HS-5 (cell line): ENCODE measurements at regions not wholly inside any gene's neighbourhood (a gene's known extent, or its start where the extent isn't known, plus 50 kb on each side); places are given as distances from the start of the nearest gene placed in this dataset.
A peak's percentile ranks its signal among the peaks of the same experiment; 100 is the strongest.
"Not testable (repeated sequence)": the region's sequence is repeated elsewhere in the genome, so short reads cannot be mapped to it uniquely, and the experiment has no call there.

Experiments used
- DNase-seq: peaks from one replicate; pipeline ENCODE4 v3.0.0-alpha.2; 2012; ENCODE audit warnings: low read depth

DNA sequence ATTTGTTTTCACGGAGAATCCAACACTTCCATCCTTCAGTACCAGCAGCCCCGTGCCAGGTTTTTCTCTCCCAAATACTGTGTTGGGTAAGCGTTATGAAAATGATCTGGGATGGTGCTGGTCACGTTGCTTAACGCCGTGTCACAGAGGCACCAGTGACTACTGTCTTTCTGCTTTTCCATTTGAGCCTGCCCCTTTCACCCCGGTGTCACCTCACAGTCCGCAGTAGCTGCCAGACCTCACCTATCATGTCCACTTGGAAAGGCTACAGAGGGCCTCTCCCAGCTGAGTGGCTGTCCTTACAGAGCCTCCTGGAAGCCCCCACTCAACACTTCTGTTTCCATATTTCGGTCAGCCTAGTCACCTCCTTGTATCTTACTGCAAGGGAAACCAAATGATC is 176.5 kb upstream of the ARID1B start:
- no peak for DNase-seq

DNA sequence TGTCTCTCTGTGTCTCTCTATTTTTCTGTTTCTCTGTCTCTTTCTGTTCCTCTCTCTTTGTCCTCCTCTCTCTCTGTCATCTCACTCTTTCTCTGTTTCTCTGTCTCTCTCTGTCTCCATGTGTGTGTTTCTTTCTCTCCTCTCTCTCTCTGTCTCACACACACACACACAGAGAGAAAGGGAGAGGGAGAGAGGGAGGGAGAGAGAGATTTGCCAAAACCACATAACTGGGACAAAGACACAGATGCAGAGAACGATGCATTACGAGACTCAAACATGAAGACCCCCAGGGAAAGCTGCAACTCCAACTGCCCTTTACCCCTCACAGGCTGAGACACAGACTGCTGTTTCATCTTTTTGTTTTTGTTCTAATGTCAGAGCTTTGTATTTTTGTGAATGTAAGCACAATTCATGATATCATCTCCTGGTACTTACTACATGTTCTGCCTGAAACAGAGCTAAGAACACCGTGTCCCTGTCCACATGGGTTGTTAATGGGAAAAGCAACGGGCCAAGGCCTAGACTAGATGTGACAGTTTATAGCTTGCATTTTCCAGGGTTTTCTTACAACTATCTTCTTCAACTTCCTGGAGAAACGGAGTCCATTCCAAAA is 177.1 kb upstream of the ARID1B start:
- DNase-seq, result no peak

DNA sequence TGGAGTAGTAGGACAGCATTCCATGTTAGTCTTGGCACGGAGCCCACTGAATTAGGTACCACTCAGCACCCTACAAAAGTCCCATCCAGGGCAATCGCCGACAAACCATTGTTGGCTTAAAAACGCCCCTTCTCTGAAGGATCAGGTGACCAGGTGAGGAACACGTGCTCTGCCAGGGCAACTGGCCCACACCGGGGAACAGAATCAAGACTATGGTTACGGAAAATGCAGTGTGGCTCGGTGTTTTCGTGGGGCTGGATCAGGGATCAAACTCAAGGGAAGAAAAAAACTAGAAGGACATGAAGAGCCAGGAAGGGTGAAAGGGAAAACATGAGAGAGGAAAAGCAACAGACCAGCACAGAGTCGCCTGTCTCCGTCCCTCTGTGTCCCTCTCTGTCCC is 177.8 kb upstream of the ARID1B start:
- no peak for DNase-seq

DNA sequence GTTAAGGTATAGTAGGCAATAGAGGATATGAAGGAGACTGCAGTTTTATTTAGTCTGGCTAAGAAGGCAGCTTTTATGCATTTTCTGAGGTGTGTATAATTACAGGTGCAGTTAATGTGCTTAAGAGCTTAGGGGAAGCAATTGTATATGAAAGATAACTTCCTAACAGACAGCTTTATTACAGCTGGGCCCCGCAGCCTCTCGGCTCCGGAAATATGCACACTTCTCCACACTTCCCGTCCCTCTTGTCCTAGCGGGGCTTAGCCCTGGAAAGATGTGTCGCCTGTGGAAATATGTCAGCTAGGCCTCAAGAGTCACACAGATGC is 178.4 kb upstream of the ARID1B start:
- DNase-seq, result no peak

DNA sequence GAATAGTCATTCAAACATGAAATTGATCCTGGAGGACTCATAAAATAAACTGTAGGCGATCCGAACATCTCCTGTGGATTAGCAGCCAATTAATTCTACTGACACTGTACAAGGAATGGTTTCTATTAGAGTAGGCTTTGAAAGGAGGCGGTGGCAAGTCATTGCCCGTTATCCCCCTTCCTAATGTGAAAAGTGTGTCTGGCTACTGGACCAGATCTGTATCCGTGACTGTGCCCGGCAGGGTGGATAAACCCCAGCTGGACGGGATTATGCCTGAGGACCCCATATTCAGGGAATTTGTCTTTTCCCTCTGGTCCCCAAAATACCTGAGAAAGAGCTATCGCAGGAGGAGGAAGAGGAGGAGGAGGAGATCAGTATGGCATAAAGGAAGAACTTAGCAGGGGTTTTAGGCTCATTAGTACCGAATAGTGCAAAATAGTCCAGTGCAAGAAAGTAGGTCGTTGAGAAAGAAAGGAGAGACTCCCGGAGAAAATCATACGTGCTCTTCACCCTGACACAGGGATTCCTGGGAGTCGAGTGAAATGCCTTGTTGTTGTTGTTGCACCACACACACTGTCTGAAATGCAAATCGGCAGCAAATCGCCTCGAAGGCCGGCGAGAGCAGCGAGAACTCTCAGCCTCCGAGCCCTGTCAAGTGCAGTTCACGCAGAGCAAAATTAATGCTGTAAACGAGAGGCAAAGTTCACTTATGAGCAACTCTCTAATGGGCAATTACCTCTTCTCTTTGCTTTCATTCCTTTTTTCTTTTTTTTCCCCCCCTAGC is 178.9 kb upstream of the ARID1B start:
- no peak for DNase-seq

DNA sequence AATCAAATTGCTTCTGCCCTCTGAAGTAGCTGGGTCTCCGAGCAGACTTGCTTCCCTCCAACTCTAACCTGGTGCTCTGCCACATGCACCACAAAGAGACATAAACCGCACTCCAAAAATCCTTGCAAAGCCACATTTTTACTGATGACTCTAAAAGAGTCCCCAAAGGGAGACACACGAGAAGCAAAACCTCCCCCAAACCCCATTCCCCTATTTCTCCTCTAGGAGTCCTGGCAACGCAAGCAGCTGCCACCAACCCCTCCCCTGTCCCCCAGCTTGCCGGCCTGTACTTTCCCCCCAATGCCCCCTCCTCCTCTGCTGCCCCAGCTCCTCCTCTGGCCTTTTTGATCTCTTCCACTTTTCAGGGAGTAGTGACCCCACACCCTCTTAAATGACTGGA is 180.1 kb upstream of the ARID1B start:
- DNase-seq, result no peak

DNA sequence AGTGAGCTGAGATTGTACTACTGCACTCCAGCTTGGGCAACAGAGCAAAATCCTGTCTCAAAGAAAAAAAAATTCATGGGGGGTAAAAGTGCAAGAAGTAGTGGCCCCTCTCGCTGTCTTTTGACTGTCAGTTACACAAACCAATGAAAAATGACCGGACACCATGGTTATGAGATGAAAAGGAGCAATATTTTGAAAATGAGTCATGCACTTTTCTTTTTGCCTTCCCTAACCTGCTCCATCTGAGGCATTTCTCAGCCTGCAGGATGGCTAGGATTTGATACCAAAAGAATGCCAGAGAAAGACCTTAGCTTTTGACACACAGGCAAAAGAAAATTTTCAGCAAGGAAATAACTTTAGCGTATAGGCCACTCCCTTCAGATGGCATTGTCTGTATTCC is 181.7 kb upstream of the ARID1B start:
- no peak for DNase-seq

DNA sequence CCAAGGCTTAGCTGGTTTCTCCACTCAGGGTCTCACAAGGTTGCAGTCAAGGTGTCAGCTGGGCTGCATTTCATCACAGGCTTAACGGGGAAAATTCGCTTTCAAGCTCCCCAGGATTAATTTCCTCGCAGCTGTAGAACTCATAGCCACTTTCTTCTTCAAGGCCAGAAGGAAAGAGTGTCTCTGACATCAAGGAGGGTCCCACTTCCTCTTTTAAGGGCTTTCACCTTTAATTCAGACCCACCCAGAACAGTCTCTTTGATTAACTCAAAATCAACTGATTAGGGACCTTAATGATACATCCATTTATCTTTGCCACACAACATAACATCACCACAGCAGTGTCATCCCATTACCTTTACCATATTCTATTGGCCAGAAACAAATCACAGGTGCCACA is 183.3 kb upstream of the ARID1B start:
- no peak for DNase-seq

DNA sequence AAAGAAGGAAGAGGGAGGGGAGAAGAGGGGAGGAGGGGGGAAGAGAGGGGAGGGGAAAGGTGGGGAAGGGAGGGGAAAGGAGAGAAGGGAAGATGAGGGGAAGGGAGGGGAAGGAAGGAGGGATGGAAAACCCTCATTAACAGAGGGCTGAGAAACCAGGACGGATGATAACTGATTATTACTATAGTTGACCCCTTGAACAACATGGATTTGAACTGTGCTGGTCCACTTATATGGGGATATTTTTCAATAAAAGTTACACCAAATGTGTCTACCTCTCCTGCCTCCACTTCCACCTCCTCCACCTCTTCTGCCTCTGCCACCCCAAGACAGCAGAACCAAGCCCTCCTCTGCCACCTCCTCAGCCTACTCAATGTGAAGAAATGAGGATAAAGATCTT is 184.1 kb upstream of the ARID1B start:
- no peak for DNase-seq

DNA sequence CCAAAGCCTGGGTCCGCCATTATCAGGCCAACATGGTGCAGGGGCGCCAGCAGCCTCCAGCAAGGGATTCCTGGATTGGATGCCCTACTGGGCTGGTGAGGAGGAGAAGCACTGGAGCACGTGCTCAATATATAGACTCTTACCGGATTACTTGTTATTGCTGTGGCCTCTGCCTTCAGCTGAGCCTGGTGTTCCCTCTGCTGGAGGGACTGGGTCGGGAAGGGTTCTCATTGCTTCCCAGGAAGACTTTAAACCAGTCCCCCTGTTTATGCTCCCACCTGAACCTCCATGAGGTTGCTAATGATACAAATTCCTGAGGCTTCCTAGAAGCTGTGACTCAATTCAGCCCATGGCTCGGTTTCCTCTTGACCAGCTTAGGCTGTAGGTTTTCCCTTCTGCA is 186.7 kb upstream of the ARID1B start:
- no peak for DNase-seq

DNA sequence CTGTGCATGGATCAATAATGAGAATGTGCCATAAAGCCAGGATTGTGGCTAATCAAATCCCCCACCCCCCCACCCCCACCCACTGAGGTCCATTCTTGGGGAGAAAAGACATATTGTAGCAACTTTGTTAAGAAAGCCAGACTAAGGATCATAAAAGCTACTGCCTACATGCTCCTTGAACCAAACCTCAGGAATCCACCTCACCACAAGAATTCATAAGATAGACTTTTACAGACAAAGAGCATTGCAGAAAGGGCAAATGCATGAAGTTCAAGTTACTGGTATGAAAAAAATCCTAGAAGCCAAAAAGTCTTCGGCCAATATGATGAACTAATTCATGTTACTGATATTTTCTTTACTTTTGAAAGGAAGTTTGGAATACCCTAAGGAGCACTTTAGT is 187.9 kb upstream of the ARID1B start:
- DNase-seq, result no peak

DNA sequence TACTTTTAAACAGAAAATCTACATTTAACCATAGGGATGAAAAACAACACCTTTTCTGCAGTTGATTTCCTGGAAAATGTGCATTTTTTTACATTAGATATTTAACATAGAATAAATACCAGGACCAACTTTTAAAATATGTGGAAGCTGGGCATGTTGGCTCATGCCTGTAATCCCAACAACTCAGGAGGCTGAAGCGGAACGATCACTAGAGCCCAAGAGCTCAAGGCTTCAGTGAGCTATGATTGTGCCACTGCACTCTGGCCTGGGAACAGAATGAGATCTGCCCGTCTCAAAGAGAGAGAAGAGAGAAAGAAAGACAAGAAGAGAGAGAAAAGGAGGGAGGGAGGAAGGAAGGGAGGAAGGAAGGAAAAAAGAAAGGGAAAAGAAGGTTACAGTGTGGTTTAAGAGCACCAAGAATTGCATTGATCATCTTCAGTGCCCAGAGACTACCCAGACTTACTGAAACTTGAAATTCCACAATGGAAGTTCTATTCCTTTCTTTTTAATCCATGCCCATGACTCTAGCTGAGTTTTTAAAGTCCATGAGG is 189.4 kb upstream of the ARID1B start:
- no peak for DNase-seq

DNA sequence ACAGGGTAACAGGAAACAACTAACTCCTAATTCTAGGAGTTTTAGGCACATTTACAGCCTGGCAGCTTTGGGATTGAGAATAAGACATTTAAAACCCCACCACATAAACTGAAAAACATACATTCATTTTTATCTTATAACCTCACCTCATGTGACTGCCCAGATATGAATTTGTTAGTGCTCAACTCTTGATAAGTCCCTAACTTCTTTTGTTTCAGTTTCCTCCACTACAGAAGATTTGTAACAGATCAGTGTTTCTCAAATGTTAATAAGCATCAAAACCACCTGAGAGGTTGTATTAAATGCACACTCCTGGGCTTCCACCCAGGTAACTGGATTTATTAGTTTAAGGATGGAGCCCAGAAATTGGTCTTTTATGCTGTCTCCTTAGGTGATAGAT is 190.1 kb upstream of the ARID1B start:
- no peak for DNase-seq

DNA sequence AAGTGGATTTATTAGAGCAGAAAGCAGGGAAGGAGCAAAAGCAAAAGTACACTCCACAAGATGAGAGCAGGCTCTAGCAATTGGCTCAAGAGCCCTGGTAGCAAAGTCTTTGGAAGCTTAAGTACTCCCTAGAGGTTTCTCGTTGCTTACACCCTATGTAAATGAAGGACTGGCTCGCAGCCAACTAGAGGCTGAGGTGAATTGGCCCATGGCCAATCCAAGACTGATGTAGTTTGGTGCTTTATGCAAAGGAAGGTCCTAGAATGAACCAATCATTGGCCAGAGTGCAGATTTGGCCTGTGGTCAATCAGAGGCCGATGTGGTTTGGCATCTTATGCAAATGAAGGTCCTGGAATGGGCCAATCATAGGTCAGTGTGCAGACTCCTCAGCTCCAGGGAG is 191.3 kb upstream of the ARID1B start:
- no peak for DNase-seq

DNA sequence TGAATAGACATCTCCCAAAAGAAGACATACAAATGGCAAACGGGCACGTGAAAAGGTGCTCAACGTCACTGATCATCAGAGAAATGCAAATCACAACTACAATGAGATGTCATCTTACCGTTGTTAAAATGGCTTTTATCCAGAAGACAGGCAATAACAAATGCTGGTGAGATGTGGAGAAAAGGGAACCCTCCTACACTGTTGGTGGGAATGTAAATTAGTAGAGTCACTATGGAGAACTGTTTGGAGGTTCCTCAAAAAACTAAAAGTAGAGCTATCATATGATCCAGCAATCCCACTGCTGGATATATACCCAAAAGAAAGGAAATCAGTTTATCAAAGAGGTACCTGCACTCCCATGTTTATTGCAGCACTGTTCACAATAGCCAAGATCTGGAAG is 193.1 kb upstream of the ARID1B start:
- DNase-seq, result not testable (repeated sequence)

DNA sequence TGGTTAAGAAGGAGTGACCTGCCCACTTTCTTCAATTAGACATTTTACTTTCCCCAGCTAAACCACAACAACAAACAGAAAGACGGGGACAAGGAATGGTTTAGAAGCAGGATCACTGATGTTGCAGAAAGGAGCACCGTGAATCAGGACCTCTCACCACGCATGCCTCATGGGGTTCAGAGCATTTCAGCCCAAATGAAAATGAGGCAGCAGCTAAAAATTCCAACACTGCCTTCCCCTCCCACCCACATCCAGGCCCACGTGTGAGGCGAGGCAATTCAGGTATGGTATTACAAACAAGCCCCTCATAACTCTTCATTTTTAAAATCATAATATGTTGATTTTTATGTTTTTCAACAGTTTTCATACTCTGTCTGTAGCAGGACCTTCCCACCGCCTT is 194.1 kb upstream of the ARID1B start:
- DNase-seq, result no peak

DNA sequence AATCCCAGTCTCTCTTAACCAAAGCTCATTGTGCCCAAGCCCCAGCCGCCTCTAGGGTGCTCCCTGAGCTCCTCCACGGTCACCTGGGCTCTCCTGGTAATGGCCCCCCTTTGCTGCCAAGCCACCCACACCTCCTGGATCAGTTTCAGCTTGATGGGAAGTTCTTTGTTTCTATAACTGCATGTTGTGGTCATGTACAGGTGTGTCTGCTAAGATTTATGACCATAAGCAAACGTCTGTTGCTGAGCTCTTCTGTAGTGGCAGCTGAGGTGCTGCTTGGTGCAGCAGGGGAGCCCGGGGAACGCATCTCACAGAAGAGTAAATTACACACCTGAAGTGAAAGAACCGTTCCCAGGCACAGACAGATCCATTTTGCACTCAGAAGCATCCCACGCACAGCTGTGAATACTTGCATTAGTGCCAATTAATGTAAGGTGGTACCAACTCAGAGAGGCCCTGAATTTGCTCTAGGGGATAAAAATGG is 194.6 kb upstream of the ARID1B start:
- DNase-seq, result no peak

DNA sequence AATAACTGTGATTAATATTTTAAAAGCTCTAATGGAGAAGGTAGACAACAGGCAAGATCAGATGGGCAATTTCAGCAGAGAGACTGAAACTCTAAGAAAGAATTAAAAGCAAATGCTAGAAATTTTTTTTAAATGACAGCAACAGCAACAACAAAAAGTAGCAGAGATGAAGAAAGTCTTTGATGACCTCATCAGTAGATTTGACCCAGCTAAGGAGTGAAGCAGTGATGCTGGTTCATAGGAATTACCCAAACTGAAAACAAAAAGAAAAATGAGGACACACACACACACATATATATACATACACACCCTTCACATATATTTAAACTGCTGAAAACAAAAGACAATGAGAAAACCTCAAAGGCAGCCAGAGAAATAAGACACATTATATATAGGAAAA is 197.6 kb upstream of the ARID1B start:
- no peak for DNase-seq

DNA sequence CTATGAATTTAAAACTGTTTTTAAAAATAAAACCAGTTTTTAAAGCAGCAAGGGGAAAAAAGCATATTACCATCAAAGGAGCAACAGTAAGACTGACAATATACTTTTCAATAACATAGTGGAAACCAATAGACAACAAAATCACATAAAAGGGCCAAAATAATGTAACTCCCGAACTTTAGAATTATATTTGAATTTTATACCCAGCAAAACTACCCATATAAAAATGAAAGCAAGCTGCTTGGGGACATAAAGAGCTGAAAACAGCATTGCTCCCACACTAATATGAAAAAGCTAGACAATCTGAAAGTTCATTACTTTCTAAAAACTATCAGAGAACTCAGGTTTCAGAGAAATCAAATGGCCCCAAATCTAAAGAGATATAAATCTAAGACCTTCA is 199.4 kb upstream of the ARID1B start:
- no peak for DNase-seq

DNA sequence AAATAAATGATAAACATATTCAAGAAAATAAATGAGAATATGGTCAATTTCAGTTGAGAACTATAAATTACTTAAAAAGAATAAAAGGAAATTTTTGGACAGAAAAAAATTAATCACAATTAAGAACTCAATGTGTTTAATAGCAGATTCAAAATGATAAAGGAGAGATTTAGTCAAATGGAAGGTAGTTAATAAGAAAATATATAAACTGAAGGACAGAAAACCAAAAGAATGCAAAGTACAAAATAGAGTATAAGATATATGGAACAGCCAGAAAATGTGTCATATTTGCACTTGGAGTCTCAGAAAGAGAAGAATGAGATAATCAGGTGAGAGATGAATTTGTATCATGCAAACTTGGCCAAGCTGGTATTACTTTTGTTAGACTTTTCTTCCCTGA is 201.8 kb upstream of the ARID1B start:
- no peak for DNase-seq

DNA sequence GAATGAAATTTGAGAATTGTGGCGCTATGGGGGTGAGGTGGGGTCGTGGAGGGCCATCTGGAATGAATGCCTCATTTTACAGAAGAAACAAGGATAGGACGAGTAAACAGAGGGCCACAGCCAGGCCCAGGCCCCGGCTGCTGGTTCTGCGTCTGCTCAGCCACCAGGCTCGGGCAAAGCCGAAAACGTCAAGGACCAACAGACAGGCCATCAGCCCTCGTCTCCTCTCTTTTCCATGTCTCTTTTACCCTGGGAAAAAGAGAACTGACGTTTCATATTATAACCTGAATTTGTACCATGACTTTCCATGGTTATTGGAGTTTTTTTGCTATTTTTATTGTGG is 212.4 kb upstream of the ARID1B start:
- DNase-seq, result no peak

DNA sequence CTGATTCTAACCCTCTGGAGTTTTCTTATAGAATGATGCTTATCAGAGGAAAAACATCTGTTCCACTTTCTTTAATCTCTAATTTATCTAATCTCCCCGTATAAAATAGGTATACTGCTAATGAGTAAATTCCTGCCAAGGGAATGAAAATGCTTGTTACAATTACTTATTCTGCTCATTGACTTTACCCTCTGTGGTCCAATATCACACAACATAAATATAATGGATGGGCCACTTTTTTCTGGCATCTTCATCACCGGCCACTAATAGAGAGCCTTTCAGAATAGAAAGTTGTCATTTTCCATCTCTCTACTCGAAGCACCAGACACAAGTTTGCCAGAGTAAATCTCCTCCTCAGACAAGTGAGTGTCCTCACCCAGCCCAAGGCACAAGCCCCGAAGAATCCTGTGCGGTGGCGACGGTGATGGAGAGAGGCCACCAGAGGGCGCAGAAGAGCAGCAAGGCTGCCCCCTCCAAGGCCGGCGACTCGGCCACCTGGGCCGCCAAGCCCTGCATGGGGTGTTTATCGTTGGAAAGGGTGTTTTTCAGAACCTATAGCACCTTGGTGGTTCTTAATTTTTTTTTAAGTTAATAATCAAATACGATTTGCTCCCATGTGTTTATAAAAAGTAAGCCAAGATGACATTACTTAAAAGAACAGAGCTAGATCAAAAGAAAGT is 212.9 kb upstream of the ARID1B start:
- peak; percentile 6 for DNase-seq

DNA sequence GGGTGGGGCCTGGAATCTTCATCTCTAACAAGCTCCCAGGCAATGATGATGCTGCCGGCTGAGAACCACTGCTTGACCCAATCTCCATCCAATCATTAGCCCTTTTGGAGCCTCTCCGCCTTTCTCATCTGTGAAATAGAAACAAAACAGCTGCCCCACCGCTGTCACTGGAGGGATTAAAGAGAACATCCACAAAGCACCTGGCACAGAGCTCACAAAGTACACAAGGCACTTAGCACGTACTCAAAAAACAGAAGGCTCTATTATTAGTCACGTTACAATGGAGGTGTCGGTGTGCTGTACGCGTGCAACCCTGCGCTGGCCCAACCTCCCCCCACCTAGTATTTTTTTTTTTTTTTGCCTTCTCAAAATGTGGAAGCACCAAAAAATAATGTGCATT is 213.5 kb upstream of the ARID1B start:
- DNase-seq, result no peak
